ENCODE measurements at regions not wholly inside any gene's neighbourhood (a gene's known extent, or its start where the extent isn't known, plus 50 kb on each side); places are given as distances from the start of the nearest gene placed in this dataset.

GRCh38 chr6:19782588-19782987 lies 54.6 kb upstream of the ID4 start:
- FAIRE-seq, result no peak

Data from G401.6 (cell line).